A673 (cell line): ENCODE measurements at regions not wholly inside any gene's neighbourhood (a gene's known extent, or its start where the extent isn't known, plus 50 kb on each side); places are given as distances from the start of the nearest gene placed in this dataset.

Source experiments
- CTCF ChIP-seq: fragments of 300-800, 200-600 bp; sonication (generic); conservative IDR thresholded peaks from 2 replicates; pipeline ENCODE4 v1.5.1; 2017; ENCODE audit warnings: low read depth, mild to moderate bottlenecking, antibody characterized with exemption, low read length, moderate library complexity, mixed read lengths
- EZH2 ChIP-seq: fragments of 200-600 bp; sonication (generic); IDR thresholded peaks from 2 replicates; pipeline ENCODE4 v1.6.1; 2017; ENCODE audit warnings: borderline replicate concordance, low read depth, mild to moderate bottlenecking, mixed read lengths, antibody characterized with exemption, low read length; ENCODE audit not compliant: poor library complexity, severe bottlenecking

- TF ChIP-seq CTCF, result no peak
- TF ChIP-seq EZH2, result no peak
Observed at GRCh38 chr5:2818936-2819335, 67.5 kb upstream of the IRX2 start.
